ENCODE measurements at regions not wholly inside any gene's neighbourhood (a gene's known extent, or its start where the extent isn't known, plus 50 kb on each side); places are given as distances from the start of the nearest gene placed in this dataset. TPM values are rescaled to one million over a fixed set of nuclear protein-coding genes. Genes with fewer than 3 reads are reported as not detected.
A peak's percentile ranks its signal among the peaks of the same experiment; 100 is the strongest.

MicroRNAs in the stretch of these regions (microRNA counts, 767-probe panel; counts per million panel counts)
- microRNA hsa-miR-216a, result not detected
- microRNA hsa-miR-216b, result not detected
- microRNA hsa-miR-217, result not detected

Small RNA genes in the stretch of these regions (microRNA-seq; reads per million reads assigned to microRNA genes)
- gene MIR216A (not detected), gene MIR216B (0.48 reads per million), gene MIR217 (2.4 reads per million, percentile 9 among the genes with 10 or more reads in this experiment)

Measured in myocyte (in vitro differentiated cells).